IPS-NIHi7 (cell line): ENCODE measurements at regions not wholly inside any gene's neighbourhood (a gene's known extent, or its start where the extent isn't known, plus 50 kb on each side); places are given as distances from the start of the nearest gene placed in this dataset.

Experiments used
- DNase-seq: peaks from one replicate; pipeline ENCODE4 v3.0.0; 2012; ENCODE audit warnings: mixed read lengths; ENCODE audit errors: extremely low spot score

- DNase-seq, result no peak
Observed at GRCh38 chr20:11718474-11719094, 199.1 kb upstream of the BTBD3 start.

- peak; percentile 55 for DNase-seq
Observed at GRCh38 chr20:11719153-11719552, 198.5 kb upstream of the BTBD3 start.

GRCh38 chr20:11721411-11721810 lies 196.3 kb upstream of the BTBD3 start:
- no peak for DNase-seq

GRCh38 chr20:11724097-11724496 lies 193.6 kb upstream of the BTBD3 start:
- DNase-seq, result no peak

- DNase-seq, result no peak
Observed at GRCh38 chr20:11726026-11726425, 191.7 kb upstream of the BTBD3 start.

GRCh38 chr20:11727708-11728107 lies 190.0 kb upstream of the BTBD3 start:
- DNase-seq, result no peak

GRCh38 chr20:11728937-11729336 lies 188.8 kb upstream of the BTBD3 start:
- DNase-seq, result no peak

- no peak for DNase-seq
Observed at GRCh38 chr20:11729806-11730205, 187.9 kb upstream of the BTBD3 start.

- DNase-seq, result no peak
Observed at GRCh38 chr20:11734431-11734830, 183.3 kb upstream of the BTBD3 start.

- no peak for DNase-seq
Observed at GRCh38 chr20:11738852-11739251, 178.8 kb upstream of the BTBD3 start.

- no peak for DNase-seq
Observed at GRCh38 chr20:11740975-11741374, 176.7 kb upstream of the BTBD3 start.

GRCh38 chr20:11745145-11745544 lies 172.5 kb upstream of the BTBD3 start:
- no peak for DNase-seq

- DNase-seq, result no peak
Observed at GRCh38 chr20:11748436-11748835, 169.3 kb upstream of the BTBD3 start.

- DNase-seq, result no peak
Observed at GRCh38 chr20:11752336-11752735, 165.4 kb upstream of the BTBD3 start.

- DNase-seq, result no peak
Observed at GRCh38 chr20:11753155-11753554, 164.5 kb upstream of the BTBD3 start.

GRCh38 chr20:11754451-11754850 lies 163.2 kb upstream of the BTBD3 start:
- DNase-seq, result no peak

- no peak for DNase-seq
Observed at GRCh38 chr20:11755071-11755841, 162.4 kb upstream of the BTBD3 start.

- DNase-seq, result no peak
Observed at GRCh38 chr20:11761497-11761896, 156.2 kb upstream of the BTBD3 start.

- peak; percentile 38 for DNase-seq
Observed at GRCh38 chr20:11766961-11767360, 150.7 kb upstream of the BTBD3 start.

GRCh38 chr20:11769825-11770224 lies 147.9 kb upstream of the BTBD3 start:
- no peak for DNase-seq

GRCh38 chr20:11772226-11772730 lies 145.4 kb upstream of the BTBD3 start:
- DNase-seq, result no peak

- no peak for DNase-seq
Observed at GRCh38 chr20:11776687-11777086, 141.0 kb upstream of the BTBD3 start.
